ENCODE measurements at regions not wholly inside any gene's neighbourhood (a gene's known extent, or its start where the extent isn't known, plus 50 kb on each side); places are given as distances from the start of the nearest gene placed in this dataset.

DNA sequence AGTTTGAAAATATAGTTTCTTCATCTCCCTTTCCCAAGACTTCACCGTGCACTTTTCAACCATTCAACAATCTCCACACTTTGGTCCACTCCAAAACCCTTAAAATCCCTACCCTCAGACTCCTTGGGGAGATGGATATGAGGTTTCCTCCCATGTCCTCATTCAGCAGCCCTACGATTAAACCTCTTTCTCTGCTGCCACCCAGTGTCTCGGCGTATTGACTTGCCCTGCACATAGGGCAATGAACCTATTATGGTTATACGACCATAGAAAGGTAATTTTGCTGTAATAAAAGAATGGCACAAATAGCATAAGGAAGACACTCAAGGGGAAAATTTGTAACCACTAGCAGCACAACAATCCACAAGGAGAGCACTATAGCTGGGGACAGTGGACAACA, 803.5 kb downstream of the TLE1 start:
- TF ChIP-seq, protein P1, sequence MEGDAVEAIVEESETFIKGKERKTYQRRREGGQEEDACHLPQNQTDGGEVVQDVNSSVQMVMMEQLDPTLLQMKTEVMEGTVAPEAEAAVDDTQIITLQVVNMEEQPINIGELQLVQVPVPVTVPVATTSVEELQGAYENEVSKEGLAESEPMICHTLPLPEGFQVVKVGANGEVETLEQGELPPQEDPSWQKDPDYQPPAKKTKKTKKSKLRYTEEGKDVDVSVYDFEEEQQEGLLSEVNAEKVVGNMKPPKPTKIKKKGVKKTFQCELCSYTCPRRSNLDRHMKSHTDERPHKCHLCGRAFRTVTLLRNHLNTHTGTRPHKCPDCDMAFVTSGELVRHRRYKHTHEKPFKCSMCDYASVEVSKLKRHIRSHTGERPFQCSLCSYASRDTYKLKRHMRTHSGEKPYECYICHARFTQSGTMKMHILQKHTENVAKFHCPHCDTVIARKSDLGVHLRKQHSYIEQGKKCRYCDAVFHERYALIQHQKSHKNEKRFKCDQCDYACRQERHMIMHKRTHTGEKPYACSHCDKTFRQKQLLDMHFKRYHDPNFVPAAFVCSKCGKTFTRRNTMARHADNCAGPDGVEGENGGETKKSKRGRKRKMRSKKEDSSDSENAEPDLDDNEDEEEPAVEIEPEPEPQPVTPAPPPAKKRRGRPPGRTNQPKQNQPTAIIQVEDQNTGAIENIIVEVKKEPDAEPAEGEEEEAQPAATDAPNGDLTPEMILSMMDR (IDR thresholded peaks at IDR 0.05) = peak; percentile 30
- no peak for TF ChIP-seq EZH2 (IDR thresholded peaks at IDR 0.05)
- TF ChIP-seq EZH2phosphoT487 (IDR thresholded peaks at IDR 0.05) = no peak

Data from neural progenitor cell (in vitro differentiated cells).